Activated naive CD4-positive, alpha-beta T cell (primary cell): ENCODE measurements at regions not wholly inside any gene's neighbourhood (a gene's known extent, or its start where the extent isn't known, plus 50 kb on each side); places are given as distances from the start of the nearest gene placed in this dataset.
"Not testable (repeated sequence)": the region's sequence is repeated elsewhere in the genome, so short reads cannot be mapped to it uniquely, and the experiment has no call there.

ENCODE experiments used
- DNase-seq, 4 experiments: peaks; one replicate each; lab custom pipeline; 2025; lab: John Stamatoyannopoulos, UW

DNA sequence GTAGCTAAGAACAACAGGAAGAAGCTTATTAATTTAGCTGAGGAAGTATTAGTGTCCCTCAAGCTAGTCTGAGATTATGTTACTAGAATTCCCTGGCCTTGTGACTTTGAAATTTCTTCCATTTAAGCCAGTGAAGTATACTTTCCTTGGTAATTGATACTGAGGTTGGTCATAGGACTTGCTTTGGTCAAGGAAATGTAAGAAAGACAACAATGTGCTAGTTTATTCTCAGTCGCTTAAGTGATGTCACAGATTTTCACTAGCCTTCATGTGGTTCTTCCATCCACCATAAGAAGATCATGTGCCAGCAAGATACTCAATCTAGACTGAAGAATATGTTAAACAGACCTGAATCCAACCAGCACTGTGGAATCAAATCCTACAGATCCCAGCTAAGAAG lies 1140.1 kb downstream of the TECRL start:
- no peak for DNase-seq

DNA sequence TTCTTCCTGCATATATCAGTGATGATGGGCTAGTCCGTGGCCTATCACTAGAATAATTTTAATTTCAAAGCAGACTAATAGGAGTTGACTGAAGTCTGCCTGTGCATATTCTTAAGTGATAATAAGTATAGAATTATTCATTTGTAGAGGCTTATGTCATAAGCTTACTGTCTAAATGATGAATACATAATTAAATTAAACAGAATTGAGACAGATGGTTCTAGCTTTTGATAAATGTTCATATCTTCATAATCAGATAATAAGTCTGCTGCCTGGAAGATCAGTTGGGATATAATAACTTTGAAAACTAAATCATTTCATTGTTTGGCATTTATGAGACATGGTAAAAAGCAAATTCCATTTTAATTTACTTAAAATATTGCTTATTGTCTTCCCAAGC lies 1175.6 kb downstream of the TECRL start:
- DNase-seq = no peak

DNA sequence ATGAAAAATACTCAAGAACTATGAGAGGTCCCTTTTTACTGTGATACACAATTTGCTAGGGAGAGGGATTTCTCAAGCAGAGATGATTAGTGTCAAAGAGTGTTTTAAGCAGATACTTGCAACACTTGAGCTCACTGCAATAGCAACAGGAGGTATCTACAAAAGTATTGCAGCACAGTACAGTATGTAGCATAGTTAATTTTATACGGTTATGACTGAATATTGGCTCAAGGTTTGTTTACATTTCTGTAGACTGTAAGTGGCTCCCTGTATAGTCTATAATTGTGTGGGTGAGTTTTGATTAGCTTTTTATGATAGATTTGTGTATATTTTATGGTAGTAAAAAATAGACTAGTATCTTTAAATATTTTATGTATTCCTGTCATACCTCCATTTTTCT lies 1177.2 kb downstream of the TECRL start:
- DNase-seq = no peak

DNA sequence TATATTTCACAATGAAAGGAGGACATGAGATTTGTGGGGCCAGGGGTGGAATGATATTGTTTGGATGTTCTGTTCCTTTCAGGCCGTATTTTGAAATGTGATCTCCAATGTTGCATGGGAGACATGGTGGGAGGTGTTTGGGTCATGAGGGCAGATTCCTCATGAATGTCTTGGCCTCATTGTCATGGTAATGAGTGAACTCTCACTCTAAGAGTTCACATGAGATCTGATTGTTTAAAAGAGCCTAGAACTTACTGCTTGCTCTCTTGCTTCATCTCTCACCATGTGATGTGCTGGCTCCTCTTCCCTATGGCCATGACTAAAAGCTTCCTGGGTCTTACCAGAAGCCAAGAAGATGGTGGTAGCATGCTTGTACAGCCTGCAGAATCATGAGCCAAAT lies 1183.0 kb downstream of the TECRL start:
- DNase-seq = no peak

DNA sequence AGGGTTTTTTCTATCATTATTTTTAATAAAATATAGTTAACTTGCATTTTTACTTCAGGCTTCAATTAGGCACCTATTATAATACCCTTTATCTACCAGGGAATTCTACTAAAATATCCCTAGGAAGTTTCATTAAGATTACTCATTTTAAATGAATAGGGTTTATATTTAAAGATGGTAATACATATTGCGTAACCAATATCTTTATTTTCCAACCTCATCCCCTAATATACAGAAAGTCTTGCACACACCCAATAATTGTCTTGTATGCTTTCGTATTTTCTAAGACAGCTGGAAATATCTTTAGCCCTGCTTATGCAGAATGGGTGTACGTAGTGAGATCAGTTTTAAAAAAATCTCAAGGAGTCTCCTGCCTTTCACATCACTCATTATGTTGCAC lies 1186.8 kb downstream of the TECRL start:
- DNase-seq = no peak

DNA sequence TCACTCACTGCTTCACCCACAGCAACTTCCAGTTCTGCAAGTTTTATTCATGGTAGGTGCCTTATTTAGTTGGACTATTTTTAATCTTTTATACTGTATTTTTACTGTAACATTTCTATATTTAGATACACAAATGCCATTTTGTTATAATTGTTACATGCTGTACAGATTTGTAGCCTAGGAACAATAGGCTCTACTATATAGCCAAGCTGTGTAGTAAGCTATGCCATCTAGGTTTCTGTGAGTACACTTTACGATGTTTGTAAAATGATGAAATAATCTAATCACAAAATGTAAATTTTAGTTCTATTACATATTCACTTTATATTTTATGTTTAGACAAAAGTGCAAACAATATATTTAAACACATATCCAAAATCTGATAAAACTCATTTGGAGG lies 1187.8 kb downstream of the TECRL start:
- DNase-seq = no peak

DNA sequence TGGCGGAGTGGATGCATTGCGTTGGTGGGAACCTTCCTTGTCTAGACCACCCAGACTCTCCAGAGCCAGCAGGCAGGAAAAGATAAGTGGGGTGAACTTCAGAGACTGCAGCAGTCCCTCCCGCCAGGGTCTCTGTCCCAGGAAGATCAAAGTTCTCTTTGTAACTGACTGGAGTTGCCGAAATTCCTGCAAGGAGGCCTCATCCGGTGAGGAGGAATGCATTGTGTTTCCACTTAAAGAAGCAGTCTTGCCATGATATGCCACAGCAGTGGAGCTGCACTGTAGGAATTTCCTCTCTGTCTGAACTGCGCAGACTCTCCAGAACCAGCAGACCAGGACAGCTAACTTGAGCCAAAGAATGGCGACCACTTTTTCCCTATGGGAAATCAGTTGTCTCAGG lies 1190.4 kb downstream of the TECRL start:
- no peak for DNase-seq

DNA sequence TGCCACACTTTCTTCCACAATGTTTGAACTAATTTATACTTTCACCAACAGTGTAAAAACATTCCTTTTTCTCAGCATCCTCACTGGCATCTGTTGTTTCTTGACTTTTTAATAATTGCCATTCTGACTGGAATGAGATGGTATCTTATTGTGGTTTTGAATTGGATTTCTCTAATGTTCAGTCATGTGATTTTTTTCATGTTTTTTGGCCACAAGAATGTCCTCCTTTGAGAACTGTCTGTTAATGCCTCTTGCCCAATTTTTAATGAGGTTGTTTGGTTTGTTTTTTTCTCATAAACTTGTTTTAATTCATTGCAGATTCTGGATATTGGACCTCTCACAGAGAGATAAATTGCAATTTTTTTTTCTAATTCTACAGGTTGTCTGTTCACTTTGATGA lies 1195.2 kb downstream of the TECRL start:
- DNase-seq = no peak

DNA sequence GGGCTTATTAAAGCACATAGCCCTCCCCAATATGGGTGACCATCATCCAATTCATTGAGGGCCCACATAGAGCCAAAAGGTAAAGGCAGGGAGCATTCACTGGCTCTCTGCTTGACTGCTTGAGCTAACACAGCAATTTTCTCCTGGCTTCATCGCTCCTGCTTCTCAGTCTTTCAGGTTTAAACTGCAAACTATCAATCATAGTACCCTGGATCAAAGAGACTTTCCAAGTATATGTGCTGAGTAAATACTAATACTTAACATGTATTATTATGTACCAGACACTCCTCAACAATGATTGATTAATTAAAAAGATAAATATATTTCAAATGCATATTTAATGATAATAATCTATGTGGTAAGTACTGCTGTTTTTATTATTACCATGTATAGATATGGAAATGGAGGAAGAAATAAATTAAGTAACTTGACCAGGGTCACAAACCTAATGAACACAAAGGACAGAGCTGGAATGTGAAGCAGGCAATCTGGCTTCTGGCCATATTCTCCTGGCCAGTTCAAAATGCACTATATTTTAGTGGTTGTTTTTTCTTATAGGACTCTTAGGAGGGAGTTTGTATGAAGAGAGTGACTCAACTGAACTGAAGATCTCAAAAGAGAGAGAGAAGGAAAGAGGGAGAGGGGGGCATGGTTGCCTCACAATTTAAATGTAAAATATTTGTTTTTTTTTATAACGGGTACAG lies 1197.3 kb downstream of the TECRL start:
- no peak for DNase-seq

DNA sequence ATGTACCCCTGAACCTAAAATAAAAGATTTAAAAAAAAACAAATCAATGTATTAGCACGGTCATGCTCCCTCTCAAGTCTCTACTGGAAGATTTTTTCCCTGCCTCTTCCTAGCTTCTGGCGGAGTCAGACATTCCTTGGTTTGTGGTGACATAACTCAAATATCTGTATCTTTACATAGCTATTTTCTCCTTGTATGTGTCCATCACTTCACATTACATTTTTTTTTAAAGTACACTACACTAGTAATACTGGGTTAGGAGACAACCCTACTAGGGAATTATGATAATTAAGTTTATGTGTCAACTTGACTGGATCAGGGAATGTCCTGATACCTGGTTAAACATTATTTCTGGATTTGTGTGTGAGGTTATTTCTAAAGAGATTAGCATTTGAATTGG lies 1197.9 kb downstream of the TECRL start:
- DNase-seq = no peak

DNA sequence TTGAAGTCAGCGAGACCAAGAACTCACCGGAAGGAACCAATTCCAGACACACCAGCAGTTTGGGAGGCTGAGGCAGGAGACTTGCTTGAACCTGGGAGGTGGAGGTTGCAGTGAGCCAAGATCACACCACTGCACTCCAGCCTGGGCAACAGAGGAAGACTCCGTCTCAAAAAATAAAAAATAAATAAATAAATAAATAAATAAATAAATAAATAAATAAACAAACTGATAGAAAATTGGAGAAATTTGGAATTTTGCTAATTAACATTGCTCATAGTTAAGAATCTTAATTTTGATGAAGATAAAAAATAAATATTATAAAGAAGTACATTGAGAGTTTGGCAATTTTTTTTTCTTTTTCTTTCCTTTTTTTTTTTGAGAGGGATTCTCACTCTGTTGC lies 1216.2 kb downstream of the TECRL start:
- not testable (repeated sequence) for DNase-seq

DNA sequence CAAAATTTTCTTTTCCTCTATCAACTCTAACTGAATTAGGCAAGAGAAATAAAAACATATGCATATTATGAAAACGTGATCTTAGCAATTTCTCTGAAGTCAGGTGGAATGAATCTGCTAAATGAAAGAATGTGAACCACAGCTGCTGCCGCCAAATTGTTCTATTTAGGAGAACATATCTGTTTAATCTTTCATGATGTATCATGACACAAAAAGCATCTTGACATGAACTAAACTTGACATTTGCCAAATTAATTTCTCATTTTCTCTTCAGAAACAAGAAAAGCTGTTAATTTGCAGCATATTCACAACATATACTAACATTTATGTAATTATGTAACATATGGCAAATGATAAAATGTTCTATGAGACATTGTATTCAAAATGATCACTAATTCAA lies 1237.9 kb downstream of the TECRL start:
- no peak for DNase-seq

DNA sequence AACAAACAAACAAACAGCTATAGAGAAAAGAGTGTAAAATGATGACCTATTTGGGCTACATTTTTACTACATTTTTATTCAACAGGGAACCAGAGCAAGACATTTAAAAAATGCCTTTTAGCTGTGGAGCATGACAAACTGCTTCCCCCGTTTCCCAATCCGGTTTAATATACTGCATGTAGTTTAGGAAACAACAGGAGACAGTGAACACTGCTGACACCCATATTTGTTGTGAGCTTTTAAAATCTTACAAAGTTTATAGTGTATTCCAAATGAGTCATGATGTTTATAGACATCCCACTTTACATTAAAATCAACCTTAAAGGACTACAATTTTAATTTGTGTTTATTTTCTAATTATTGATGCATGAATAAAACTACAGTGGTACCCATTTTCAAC lies 1238.3 kb downstream of the TECRL start:
- DNase-seq = no peak

DNA sequence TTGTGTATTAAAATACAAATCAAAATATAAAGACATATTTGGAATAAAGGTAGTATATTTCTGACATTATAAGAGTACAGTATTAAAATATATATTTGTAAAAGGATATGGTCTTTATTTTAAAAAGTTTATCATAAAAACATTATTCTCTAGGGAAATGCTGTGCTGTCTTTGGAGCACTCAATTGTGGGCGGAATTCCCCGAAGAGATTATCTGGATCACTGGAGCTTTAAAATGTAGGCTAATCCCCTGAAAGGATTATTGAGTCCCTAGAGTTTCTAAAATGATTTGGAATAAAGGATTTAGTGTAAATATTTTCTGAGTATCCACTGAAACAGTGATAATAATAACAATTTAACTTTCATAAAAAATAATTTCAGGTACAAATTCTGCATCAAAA lies 1239.4 kb downstream of the TECRL start:
- no peak for DNase-seq

DNA sequence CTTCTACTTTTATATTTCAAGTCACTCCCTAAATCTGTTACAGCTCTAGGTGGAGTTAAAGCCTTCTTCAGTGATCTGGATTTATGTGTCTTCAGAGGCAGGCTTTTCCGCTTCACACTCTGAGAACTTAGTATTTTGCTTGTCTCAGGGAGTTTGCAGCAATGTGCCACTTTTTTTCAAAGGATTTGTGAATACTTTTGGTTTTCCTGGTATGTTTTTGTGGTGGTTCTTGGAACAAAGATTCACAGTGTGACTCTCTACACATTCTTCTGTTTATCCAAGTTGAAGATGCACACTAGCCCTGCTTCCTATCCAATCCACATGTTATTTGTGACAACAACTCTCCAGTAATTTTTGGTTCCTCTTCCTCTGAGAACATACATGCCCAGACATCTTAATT lies 1253.7 kb downstream of the TECRL start:
- no peak for DNase-seq

DNA sequence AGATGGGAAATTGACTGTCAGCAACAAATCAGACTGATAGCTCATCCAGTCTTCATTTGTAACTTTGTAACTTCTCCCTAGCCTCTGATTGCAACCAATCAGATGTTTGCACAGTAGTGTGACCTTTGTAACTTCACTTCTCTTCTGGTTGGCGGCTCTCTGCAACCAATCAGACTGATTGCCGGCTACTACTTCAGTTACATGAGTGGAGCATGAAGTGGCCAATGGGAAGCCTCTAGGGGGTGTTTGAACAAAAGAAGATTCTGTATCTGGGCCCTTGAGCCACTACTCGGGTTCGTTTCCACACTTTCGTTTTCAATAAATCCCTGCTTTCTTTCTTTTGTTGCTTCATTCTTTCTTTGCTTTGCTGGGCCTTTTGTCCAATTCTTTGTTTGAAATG lies 1285.8 kb downstream of the TECRL start:
- DNase-seq = no peak

DNA sequence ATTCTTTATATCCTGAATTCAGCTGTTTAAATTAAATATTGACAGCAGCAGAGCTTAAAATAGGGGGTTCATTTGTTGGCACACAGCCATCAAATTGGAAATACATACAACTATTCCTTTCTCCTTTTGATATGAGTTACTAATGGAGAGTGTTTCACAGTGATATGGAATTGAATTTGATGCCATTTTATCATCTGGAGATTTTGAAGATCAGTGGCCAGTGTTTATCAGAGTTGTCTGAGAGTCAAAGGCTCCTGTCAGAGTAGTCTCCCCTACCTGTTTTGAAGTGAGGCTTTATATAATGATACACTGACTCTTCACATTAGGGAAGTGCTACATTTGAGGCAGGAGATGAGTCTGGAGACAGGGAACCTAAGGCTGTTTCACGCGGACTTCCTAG lies 1286.3 kb downstream of the TECRL start:
- DNase-seq = no peak

DNA sequence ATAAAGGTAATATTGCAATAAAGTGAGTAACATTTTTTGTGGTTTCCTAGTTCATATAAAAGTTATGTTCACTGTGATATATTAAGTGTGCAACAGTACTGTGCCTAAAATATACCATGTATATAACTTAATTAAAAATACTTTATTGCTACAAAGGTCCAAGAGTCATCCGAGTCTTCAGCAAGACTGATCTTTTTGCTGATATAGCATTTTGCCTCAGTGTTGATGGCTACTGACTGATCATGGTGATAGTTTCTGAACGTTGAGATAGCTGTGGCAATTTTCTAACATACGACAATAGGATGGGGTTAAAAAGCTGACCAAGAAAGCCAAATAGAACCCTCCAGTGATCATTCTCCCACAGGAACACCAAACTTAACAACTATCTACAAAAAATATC lies 1302.7 kb downstream of the TECRL start:
- no peak for DNase-seq

DNA sequence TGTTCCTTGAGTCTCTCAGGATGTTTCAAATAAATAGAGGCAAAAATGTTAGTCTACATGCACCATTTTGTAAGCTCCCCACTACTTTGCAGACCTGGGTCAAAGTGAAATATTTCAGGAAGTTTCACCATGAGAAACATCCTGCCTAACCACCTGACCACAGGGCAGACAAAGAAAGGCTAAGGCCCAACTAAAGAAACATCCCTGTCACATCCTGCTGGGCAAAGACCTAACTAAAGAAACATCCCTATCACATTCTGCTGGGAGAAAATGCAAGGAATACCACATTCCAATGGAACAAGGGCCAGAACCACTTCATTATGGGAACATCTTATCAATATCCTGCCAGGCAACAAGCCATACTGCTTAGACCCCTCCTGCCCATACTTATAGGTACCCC lies 1303.4 kb downstream of the TECRL start:
- DNase-seq = no peak

DNA sequence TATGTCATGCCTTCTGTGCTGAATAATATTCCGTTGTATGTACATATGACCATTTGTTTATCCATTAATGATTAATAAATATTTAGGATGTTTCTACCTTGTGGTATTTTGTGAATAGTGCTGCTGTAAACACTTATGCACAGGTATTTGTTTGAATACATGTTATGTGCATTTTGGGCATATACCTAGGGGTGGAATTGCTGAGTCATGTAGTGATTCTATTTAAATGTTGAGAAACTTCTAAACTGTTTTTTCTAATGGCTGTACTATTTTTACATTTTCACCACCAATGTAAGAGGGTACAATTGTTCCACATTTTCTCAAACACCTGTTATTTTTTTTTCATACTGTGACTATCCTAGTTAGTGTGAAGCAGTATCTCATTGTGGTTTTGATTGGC lies 1318.6 kb downstream of the TECRL start:
- DNase-seq = no peak

DNA sequence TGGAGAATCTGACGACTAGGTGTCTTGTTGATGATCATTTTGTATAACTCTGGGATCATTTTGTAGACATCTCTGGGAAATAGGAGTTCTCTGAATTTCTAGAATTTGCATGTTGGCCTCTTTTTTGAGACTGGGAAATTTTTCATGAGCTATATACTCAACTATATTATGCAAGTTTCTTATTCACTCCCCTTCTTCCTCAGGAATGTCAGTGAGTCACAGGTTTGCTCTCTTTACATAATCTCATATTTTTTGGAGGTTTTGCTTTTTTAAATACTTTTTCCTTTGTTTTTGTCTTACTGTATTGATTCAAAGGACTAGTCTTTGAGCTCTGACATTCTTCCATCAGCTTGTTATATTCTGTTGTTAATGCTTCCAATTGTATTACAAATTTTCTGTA lies 1324.2 kb downstream of the TECRL start:
- DNase-seq = no peak

DNA sequence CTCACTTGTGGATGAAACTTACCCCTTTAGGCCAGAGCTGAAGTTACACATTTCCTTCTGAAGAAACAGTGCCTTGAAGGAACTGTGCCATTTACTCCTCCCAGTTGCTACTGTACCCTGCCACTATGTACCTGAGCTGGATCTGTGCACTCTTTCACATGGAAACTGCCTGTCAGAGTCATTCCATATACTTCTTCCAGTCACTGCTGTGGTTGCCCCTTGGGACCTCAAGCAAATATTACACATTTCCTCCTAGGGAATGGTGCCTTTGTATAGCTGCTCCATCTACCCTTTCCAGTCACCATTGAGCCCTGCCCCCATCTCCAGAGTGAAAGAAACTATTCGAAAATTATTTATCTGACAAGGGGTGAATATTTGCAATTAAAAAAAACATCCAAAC lies 1328.3 kb downstream of the TECRL start:
- DNase-seq = no peak

DNA sequence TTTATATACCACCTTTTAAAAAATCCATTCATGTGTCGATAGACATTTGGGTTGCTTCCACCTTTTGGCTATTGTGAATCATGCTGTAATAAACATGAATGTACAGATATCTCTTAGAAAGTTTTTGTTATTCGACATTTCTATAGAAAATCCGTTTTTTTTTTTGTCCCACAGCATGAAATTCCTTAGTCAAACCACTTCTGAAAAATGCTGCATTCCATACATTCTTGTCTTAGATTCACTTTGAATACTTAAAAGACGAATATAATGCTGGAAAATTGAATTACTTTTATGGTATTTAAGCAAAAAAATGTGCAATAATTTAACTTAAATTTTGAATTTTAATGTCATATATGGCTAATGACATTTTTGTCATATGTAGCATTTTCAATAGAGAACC lies 1345.5 kb downstream of the TECRL start:
- DNase-seq = no peak

DNA sequence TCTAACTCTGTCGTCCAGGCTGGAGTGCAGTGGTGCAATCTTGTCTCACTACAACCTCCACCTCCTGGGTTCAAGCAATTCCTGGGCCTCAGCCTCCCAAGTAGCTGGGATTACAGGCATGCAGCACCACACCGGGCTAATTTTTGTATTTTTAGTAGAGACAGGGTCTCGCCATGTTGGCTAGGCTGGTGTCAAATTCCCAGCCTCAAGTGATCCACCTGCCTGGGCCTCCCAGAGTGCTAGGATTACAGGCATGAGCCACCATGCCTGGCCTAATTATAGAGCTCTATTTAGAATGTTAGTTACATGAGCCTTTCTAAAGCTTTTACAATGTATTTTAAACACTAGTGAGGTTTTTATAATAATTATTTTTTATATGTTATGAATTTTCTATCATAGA lies 1346.4 kb downstream of the TECRL start:
- DNase-seq = not testable (repeated sequence)

DNA sequence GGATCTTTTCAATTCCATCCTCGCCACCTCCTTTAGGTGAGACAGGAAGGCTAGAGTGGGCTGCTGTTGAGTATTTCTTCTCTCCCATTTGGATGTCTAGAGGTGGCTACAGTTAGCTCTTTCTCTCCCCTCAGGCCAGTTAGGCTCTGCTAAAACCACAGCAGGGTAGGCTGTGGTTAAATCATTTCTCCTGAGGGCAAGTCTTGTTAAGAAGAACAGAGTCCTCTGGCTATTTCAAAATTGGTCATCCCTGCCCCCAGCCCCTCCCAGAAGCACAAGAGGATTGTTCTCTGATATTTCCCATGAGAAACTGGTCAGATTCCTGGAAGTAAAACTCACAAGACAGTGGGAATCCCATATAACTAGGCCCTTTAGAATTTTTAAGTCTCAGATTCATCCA lies 1359.5 kb downstream of the TECRL start:
- no peak for DNase-seq
